ENCODE measurements at regions not wholly inside any gene's neighbourhood (a gene's known extent, or its start where the extent isn't known, plus 50 kb on each side); places are given as distances from the start of the nearest gene placed in this dataset.

DNA sequence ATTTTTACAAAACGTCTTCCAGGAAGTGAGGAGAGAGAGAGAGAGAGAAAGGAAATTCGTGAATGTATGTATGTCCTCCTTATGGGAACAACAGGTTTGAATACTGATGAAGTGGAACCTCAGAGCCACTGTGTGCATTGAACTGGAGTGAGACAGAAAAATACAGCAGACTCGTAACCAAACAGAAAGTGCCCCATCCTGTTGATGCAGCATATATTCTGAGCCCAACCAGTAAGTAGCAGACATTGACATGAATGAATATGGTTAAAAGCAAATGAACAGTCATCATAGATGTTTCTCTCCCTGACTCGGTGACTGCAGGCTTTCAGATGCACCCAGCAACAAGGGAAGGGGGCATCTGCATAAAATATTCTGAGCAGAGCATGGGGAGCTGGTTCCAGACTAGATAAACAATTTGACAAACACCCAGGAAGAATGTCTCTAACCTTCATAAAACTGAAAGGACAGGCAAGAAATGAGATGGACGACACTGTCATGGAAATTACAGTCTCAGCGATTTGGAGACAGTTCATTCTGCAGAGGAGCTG lies 471.0 kb upstream of the PBX1 start:
- 45 to 63% (median 55%) methylated on average over 6 of the region's 6 CpGs for WGBS, 5 donors
- Histone ChIP-seq H3K4me3 (no peak overlapping the region), H3K9me3 (peaks cover 0 to 12% (median 7%) of the 10 kb centered on the region in 4 donors), H3K27me3 (no peaks in the 10 kb centered on the region), H3K27ac (no peak overlapping the region), H3K36me3 (no peaks in the 10 kb centered on the region), H3K4me1 (no peaks in the 10 kb centered on the region)
- intact Hi-C loops (cut with DNase I; ENCODE audit: low total_unique reads), result no loop called here
- no peak for DNase-seq
- TF ChIP-seq POLR2A (IDR thresholded peaks at IDR 0.05) (no peak), EP300 (IDR thresholded peaks at IDR 0.05) (no peak)

DNA sequence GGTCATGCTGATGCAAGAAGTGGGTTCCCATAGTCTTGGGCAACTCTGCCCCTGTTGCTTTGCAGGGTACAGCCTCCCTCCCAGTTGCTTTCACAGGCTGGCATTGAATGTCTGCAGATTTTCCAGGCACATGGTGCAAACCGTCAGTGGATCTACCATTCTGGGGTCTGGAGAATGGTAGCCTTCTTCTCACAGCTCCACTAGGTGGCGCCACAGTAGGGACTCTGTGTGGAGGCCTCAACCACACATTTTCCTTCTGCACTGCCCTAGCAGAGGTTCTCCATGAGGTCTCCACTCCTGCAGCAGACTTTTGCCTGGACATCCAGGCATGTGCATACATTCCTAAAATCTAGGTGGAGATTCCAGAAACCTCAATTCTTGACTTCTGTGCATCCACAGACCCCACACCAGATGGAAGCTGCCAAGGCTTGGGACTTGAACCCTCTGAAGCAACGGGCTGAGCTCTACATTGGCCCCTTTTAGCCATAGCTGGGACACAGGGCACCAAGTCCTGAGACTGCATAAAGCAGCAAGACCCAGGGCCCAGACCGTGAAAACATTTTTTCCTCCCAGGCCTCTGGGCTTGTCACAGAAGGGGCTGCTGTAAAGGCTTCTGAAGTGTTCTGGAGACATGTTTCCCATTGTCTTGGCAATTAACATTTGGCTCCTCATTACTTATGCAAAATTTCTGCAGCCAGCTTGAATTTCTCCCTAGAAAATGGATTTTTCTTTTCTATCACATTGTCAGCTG lies 466.2 kb upstream of the PBX1 start:
- DNase-seq, result no peak
- intact Hi-C loops (cut with DNase I; ENCODE audit: low total_unique reads), result no loop called here

DNA sequence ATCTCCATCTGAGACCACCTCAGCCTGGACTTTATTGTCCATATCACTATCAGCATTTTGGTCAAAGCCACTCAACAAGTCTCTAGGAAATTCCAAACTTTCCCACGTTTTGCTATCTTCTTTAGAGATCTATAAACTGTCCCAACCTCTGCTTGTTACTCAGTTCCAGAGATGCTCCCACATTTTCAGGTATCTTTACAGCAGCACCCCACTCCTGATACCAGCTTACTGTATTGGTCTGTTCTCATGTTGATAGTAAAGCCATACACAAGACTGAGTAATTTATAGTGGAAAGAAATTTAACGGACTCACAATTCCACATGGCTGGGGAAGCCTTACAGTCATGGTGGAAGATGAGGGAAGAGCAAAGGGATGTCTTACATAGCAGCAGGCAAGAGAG lies 465.4 kb upstream of the PBX1 start:
- Histone ChIP-seq H3K9me3 (peaks cover 0 to 21% (median 16%) of the 10 kb centered on the region in 4 donors), H3K4me1 (no peaks in the 10 kb centered on the region), H3K27ac (no peak overlapping the region), H3K4me3 (no peak overlapping the region), H3K27me3 (no peaks in the 10 kb centered on the region), H3K36me3 (no peaks in the 10 kb centered on the region)
- intact Hi-C loops (cut with DNase I; ENCODE audit: low total_unique reads), result no loop called here
- DNase-seq, result no peak
- TF ChIP-seq, protein P1, sequence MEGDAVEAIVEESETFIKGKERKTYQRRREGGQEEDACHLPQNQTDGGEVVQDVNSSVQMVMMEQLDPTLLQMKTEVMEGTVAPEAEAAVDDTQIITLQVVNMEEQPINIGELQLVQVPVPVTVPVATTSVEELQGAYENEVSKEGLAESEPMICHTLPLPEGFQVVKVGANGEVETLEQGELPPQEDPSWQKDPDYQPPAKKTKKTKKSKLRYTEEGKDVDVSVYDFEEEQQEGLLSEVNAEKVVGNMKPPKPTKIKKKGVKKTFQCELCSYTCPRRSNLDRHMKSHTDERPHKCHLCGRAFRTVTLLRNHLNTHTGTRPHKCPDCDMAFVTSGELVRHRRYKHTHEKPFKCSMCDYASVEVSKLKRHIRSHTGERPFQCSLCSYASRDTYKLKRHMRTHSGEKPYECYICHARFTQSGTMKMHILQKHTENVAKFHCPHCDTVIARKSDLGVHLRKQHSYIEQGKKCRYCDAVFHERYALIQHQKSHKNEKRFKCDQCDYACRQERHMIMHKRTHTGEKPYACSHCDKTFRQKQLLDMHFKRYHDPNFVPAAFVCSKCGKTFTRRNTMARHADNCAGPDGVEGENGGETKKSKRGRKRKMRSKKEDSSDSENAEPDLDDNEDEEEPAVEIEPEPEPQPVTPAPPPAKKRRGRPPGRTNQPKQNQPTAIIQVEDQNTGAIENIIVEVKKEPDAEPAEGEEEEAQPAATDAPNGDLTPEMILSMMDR (IDR thresholded peaks at IDR 0.05), result no peak
- TF ChIP-seq POLR2A (IDR thresholded peaks at IDR 0.05) (no peak), EP300 (IDR thresholded peaks at IDR 0.05) (no peak), POLR2AphosphoS5 (IDR thresholded peaks at IDR 0.05) (no peak)
- 82 to 88% (median 84%) methylated on average over 2 of the region's 2 CpGs for WGBS, 5 donors

More for the DNA sequence above, 466.2 kb upstream of the PBX1 start:
- no peak overlapping the region for H3K27ac ChIP-seq
- H3K4me1 ChIP-seq, result no peaks in the 10 kb centered on the region
- H3K9me3 ChIP-seq, result peaks cover 0 to 21% (median 16%) of the 10 kb centered on the region in 4 donors
- no peaks in the 10 kb centered on the region for H3K36me3 ChIP-seq
- TF ChIP-seq, protein P1 (IDR thresholded peaks at IDR 0.05), result no peak
- TF ChIP-seq POLR2AphosphoS5 (IDR thresholded peaks at IDR 0.05) (no peak), EP300 (IDR thresholded peaks at IDR 0.05) (no peak), POLR2A (IDR thresholded peaks at IDR 0.05) (no peak)
- no peaks in the 10 kb centered on the region for H3K27me3 ChIP-seq
- WGBS, 5 donors, result 72 to 84% (median 79%) methylated on average over 4 of the region's 4 CpGs
- H3K4me3 ChIP-seq, result no peak overlapping the region

DNA sequence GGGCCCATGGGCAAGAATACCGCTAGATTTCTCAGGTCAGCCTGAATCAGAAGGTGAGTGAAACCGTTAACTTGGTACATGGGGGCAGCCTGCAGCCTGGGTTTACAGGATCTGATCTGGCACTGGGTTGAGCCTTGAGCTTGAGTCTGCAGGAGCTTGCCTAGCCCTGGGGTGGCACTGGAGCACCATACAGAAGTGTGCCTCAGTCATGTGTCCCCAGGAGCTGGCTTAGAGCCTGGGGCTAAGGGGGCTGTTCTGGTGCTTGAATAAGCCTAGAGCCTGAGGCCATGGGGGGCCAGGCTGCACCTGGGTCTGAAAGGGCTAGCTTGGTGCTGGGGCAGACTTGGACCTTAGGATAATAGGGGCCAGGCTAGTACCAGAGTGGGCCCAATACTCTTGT lies 457.2 kb upstream of the PBX1 start:
- no peaks in the 10 kb centered on the region for H3K36me3 ChIP-seq
- intact Hi-C loops (cut with DNase I; ENCODE audit: low total_unique reads), result no loop called here
- no peak overlapping the region for H3K27ac ChIP-seq
- 89 to 97% (median 92%) methylated on average over 2 of the region's 2 CpGs for WGBS, 5 donors
- H3K4me1 ChIP-seq, result no peaks in the 10 kb centered on the region
- H3K27me3 ChIP-seq, result no peaks in the 10 kb centered on the region
- no peak for TF ChIP-seq POLR2A (IDR thresholded peaks at IDR 0.05)
- TF ChIP-seq, protein P1 (IDR thresholded peaks at IDR 0.05), result no peak
- no peak for TF ChIP-seq POLR2AphosphoS5 (IDR thresholded peaks at IDR 0.05)
- TF ChIP-seq EP300 (IDR thresholded peaks at IDR 0.05), result no peak
- DNase-seq, result no peak
- peaks cover 0 to 4% (median 2%) of the 10 kb centered on the region in 4 donors for H3K9me3 ChIP-seq
- no peak overlapping the region for H3K4me3 ChIP-seq

DNA sequence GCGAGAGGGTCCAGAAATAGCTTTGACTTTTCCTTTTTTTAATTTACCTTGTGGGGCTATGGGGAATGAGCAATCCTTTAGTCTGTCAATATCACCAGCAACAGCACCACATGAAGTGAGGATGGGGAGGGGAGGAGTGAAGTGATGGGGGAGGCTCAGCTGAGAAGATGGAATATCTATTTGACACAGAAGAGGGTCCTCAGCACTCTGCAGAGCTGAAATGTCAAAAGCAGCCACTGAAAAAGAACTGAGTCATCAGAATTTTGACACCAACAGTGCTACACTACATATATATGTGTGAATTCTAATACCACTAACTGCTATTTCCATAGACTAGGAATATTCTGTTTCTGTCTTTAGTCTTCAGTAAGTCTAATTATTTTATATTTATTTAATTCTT lies 427.0 kb upstream of the PBX1 start:
- WGBS, 5 donors, result 75 to 91% (median 83%) methylated on average over 1 of the region's 1 CpG
- Histone ChIP-seq H3K27ac (no peak overlapping the region), H3K27me3 (no peaks in the 10 kb centered on the region), H3K9me3 (peaks cover 0 to 1% (median under 1%) of the 10 kb centered on the region in 4 donors), H3K4me1 (no peaks in the 10 kb centered on the region), H3K4me3 (no peak overlapping the region), H3K36me3 (no peaks in the 10 kb centered on the region)
- intact Hi-C loops (cut with DNase I; ENCODE audit: low total_unique reads), result no loop called here
- TF ChIP-seq, protein P1 (IDR thresholded peaks at IDR 0.05), result no peak
- TF ChIP-seq POLR2AphosphoS5 (IDR thresholded peaks at IDR 0.05) (no peak), EP300 (IDR thresholded peaks at IDR 0.05) (no peak), POLR2A (IDR thresholded peaks at IDR 0.05) (no peak)
- DNase-seq, result no peak
